Esophagus mucosa (tissue), 1 donor: ENCODE measurements at regions not wholly inside any gene's neighbourhood (a gene's known extent, or its start where the extent isn't known, plus 50 kb on each side); places are given as distances from the start of the nearest gene placed in this dataset.

ENCODE experiments used
- ATAC-seq: fragments of 200-7000 bp; cut with Tn5 transposase; one replicate; pipeline ENCODE4 v1.9.1; 2020
- donor health status: DM: yes; HTN: yes; CAD: no.

DNA sequence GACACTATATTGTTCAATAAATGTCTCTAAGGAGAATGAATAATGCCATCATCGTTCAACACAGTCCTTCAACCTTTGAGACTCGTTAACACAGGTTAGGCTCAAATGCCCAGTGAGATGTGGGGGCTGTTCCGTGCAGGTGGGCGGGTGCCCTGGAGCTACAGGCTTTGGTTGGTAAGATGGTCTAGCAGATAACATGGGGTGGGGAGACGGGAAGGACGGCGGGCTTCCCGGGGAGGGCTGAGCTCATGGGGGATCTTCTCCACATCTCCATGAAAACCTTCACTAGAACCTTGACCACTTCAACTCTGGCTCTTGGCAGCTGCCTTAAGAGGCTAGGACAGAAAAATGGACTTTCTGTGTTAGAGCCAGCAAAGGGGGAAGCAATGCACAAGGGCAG lies 134.1 kb upstream of the TCERG1L start:
- no peak for ATAC-seq

DNA sequence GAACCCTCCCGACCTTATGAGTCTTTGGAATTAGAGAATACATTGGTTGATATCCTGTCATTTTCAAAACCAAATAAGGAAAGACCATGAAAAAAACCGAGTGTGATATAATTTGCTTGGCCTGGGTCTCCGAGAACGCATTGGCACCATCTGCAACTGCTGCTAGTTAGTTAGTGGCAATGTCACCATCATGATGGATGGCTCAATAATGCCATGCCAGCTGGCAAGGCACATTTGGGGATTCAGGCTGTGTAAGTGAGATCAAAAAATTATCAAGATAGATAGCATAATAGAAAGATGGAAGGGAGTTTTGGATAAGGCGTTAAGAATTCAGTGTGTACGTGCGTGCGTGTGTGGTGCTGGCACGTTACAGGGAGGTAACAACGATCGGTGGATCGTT lies 134.7 kb upstream of the TCERG1L start:
- ATAC-seq = no peak

DNA sequence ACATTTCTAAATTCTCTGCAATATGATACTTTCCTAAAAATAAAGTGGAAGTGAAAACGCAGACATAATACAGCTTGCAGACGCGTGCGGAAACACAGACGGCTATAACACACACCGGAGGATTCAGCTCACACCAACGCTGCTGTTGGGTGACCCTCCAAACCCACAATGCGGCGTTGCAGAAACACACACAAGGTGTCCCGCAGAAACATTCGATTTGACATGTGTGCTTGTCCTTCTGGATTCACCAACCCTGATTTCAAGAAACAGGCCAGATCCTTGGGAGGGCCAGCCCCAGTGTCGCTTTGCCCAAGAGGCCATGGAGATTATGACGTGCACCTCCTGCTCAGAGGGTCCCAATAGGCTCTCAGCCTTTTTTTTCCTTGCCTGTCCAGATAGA lies 136.7 kb upstream of the TCERG1L start:
- no peak for ATAC-seq

DNA sequence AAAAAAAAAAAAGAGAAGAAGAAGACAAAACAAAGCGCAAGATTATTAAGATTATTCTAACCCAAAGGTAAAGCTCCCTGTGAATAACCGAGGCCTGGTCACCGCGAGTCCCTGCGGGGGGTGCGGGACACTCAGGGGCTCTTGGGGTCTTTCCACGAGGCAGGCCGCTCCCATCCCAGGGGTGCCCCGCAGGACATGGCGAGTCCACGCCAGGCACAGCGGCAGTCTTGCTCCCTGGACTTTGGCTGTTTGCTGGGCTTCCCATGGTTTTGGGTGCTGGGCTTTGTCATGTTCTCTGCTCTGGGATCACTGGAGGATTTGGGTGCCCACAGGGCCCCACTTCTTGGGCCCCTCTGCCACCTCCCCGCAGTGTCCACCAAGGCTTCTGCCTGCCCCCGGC lies 137.4 kb upstream of the TCERG1L start:
- no peak for ATAC-seq

DNA sequence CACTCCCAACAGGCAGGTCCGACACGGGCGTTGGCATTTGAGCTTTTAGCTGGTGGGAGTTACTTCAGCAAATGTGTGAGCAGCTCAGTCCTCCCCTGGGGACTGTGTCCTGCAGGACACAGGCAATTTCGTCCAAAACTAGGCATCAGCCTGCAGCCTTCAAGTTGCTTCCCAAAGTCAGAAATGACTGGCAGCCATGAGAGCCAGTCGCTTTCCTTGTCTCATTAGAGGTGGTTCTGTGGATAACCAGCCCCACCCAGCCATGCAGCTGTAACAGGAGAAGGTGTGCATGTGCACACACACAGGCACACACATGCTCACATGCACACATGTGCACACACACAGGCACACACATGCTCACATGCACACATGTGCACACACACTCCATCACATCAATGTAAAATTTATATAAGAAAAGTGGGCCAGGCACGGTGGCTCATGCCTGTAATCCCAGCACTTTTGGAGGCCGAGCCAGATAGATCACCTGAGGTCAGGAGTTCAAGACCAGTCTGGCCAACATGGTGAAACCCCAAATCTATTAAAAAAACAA lies 138.8 kb upstream of the TCERG1L start:
- no peak for ATAC-seq

DNA sequence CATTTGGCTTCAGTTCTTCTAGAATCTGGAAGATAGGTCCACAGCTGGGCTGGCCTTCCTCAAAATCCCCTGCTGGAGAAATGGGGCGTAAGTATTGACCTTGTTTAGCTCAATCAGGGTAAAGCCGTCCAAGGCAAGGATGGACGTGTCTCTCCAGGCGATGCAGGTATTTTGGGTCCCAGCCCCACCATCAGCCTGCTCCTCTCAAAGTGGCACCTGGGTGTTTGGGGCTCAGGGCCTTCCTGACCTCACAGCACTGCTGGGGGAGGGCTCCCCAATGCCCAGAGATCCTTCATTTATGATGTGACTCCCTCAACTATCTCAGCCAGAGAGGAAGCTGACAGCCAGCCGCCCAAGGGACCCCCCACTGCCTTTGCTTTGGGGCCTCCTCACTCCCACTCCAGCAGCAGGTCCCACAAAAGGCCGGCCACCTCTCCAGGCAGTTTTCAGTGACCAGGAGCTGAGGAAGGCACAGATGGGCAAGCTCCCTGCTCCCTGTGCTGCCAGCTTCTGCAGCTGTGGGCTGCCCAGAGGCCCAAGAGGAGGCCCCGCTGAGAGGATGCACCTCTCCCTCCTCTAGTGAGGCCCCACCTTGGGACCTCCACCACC lies 140.0 kb upstream of the TCERG1L start:
- no peak for ATAC-seq

DNA sequence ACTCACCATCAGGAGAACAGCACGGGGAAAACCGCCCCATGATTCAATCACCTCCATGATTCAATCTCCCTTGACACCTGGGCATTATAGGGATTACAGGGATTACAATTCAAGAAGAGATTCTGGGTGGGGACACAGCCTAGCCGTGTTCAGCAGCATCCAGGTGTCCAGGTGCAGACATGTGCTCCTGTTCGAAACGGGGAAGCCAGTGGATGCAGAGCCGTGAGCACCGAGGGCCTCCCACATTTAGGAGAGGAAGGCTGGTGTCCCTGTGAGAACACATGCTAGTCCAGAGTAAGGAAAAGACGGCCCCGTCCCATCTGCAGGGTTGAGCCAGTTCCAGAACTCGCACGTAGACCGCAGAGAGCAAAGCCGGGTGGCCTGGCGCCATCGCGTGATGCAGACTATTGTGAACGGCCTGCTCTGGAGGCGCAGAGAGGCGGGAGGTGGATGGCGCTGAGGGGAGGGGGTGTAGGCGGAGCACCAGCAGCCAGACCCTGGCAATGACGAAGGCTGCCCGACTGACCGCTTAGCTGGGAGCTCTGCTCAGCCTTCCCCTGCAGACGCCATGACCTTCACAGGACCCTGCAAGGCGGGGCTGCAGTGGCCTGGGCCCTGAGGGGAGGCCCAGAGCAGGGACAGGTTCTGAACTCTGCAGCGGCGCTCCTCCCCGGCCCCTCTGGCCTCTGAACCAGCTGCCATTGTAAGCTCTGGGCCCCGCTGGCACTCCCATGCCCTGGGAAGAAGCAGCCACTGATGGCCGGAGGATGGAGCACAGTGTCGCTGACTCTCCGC lies 141.6 kb upstream of the TCERG1L start:
- ATAC-seq = peak; percentile 69

DNA sequence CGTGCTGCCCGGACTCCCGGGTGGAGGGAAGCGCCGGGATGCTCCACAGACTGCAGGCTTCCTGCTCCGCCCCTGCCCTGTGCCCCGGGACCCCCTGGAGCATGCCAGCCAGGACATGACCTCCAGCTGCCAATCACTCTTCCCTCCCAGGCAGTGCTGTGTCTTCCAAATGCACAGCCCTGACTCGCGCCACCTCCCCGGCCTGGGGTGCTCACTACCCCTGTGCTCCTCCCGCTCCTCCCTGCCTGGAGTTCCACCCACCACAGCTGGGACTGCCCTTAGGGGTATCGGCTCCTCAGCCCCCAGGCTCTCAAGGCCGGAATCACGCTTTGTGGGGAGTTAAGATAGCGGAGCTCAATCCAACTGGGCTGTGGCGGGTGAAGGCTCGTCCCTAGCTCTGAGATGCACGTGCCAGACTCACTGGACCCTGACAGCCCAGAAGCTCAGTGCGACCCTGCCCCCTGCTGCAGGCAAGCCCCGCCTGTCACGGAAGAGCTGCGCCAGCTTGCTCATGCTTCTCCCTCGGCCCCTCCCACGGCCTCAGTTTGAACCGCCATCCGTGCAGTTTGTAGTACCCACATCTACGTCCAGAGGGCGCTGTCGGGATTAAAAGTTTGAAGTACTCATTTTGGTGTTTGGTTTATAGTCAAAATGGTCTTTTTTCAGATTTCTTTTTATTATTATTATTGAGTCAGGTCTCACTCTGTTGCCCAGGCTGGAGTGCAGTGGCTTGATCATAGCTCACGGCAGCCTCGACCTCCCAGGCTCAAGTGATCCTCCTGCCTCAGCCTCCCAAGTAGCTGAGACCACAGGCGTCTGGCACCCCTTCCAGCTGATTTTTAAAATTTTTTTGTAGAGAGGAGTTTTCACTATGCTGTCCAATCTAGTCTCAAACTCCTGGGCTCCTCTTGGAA lies 142.5 kb upstream of the TCERG1L start:
- peak; percentile 76 for ATAC-seq

DNA sequence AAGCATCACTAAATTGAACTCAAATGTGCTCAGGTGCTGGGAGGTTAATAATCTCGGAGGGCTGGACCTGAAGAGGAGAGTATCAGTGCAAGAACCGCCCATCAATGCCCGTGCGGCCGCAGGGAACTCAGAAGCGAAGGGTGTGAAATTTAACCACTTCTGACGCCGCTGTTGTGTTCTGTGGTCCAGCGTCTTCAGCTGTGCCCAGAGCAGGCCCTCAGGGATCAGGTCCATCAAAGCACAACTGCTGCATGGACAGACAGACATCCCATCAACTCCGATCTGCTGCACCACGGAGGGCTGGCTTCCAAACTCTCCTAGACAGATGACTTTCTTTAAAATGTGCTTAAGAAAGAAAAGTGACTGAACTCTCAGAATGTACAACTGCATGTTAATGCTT lies 144.9 kb upstream of the TCERG1L start:
- no peak for ATAC-seq

DNA sequence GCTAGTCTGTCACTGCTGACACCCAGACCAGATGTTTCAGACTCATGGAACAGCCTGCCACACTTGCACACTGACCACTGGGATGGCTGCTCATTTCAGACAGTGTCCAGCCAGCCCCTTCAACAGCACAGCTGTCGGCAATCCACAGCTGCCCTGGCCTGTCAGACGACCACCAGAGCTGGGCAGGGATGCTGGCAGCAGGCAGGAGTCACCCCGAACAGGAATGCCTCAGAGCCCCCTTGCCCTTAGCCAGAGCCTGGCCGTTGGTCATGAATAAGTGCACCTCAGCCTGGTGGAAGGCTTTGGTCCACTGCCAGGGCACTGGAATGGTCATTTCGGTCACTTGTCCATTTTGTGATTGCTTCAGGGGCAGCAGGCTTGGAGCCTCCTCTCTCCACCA lies 149.6 kb upstream of the TCERG1L start:
- ATAC-seq = no peak

DNA sequence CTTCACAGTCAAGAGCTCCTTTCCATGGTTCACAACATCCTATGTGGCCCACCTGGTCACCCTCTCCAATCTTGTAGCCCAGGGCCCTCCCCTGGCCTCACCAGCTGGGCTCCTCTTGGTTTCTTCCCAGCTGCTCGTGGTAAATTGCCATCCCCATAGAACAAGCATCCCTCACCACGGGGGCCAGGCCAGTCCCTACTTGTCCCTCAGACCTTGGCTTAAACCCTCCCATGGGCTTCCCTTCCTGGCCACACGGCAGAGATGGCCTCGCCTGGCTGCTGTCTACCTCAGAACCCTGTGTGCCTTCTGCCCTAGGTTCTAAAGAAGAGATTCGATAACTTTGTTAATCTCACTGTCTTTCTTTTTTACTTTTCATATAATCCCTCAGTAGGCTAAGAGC lies 153.3 kb upstream of the TCERG1L start:
- no peak for ATAC-seq

DNA sequence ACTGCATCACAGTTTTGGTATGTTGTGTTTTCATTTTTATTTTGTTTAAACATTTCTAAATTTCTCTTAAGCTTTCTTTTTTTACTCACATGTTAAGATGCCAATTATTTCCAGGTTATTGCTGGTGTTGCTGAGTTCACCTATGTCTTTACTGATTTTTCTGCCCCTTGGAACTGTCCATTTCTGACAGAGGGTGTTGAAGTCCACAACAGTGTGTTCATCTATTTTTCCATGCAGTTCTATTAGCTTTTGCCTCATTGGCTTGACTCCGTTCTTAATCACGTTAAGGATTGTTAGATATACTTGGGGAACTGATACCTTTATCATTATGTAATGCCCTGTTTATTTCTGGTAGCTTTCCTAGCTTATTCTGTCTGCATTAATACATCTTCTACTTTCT lies 158.0 kb upstream of the TCERG1L start:
- ATAC-seq = no peak

DNA sequence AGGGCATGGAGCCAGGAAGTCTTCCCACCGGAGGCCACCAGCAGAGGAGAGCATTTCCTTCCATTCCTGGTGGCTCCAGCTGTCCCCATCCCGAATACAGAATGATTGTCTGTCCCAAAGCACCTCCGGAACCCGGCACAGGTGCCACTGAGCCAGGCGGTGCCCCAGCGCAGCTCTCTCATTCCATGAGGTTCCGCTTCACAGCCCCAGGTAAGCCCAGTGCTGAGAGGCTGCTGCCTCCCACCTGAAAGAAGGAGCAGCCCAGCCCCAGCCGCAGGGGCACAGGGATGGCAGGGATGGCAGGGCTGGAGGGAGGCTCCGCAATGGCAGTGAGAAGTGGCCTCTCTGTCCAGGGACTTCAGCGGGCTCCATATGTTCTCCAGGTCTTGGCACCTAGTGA lies 162.1 kb upstream of the TCERG1L start:
- ATAC-seq = no peak

DNA sequence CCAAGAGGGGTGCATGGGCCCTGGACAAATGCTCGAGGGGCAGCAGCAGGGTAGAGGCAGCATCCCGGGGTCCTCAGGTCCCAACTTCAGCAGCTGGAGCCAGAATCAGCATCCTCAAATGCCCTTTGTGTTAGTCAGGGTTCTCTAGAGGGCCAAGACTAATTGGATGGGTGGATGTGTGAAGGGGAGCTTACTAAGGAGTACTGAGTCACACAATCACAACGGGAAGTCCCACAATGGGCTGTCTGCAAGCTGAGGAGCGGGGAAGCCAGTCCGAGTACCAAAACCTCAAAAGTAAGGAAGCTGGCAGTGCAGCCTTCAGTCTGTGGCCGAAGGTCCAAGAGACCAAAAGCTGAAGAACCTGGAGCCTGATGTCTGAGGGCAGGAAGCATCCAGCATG lies 162.9 kb upstream of the TCERG1L start:
- ATAC-seq = no peak

DNA sequence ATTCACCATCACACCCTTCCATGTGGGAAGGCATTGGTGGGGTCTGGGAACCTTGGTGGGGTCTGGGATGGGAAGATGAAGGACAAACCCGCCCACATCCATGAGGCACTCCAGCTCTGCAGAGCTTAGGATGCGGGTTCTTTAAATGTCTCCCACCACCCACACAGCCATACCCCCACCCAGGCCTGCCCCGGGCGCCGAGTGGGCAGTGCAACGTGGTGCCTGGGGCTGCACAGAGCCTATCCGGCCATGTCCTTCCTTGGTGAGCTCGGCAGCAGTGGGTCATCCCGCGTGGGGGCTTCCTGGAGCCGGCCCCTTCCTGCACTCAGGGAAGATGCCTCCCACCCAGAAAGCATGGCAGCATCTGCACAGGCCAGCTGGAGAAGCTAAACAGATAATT lies 163.5 kb upstream of the TCERG1L start:
- no peak for ATAC-seq

DNA sequence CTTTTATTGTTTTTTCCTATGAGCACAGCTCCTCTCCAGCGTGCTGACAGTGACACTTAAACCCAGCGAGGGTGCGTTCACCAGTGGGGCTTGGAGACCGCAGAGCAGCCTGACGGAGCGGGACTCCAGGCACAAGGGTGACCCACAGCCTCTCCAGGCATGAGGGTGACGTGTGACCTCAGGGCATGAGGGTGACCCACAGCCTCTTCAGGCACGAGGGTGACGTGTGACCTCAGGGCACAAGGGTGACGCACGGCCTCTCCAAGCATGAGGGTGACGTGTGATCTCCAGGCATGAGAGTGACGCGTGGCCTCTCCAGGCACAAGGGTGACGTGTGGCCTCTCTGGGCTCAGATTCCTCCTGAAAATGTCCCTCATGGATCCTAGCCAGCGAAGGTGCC lies 164.3 kb upstream of the TCERG1L start:
- ATAC-seq = no peak

DNA sequence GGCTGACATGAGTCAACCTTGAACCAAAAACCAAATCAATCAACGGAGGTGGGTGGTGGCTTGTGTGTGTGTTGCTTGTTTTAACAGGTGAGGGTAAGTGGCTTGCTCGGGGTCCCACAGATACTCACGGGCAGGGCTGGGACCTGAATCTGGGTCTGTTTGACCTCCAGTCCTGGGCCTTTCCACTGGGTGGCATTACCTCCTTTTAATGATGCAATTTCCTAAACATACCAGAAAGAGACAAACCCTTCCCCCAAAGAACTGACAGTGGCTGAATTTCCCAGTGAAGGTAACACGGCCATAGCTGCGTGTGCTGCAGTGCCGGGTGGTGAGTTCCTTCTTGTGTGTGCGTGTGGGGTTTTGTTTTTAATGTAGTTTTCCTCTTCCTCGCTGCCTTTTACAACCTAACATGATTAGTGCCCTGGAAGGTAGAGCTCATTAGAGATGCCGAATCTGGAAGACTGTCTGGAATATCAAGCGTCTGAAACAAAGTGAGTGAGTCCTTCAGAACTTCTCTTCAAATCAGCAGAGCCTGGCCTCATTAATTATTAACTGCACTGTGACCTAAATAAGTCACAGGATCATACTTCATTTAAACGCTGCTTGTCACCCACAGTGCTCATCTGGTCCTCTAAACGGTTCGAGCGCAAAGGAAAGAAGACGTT lies 166.1 kb upstream of the TCERG1L start:
- no peak for ATAC-seq

DNA sequence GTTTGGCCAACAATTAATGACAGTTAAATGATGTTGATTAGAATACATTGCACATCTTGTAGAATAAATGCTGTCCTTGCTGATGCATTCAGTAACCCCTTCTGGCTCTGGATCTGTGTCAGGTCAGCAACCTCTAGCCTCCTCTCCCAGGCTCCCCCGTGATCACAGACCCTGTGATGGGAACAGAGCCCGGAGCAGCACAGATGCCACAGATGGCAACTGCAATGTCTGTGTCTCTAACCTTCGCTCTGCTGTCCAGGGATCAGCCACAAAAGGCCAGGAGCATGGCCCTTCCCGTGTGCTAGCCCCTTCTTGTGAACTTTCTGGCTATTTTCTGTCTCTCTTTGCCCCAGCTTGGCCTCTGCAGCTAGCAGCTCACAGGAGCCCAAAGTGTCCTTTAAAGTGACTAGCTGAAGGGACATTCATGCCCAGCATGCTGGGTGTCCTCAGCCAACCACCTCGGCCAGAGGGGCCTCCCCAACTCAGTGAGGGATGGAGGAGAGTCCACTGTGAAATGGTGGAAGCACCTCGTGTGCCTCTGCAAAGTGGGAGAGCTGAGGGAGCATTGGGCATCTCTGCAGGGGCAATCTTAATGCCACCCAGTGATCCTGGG lies 167.0 kb upstream of the TCERG1L start:
- ATAC-seq = no peak

DNA sequence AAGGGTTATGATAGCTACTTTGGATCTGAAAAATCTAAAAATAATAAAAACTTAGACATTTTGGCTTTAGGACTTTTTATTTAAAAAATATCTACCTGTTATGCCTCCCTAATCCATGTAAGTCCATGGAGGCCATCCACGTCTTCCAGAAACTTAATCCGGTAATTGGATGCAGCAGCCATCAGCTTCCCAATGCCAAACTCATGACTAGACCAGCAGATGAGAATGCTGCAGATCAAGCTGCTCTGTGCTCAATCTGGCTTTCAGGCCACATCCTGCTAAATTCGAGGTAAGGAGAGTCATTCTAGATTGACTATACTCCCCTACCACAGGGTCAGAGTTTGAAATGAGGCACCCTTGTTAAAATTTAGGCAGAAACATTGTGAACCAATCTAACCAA lies 168.5 kb upstream of the TCERG1L start:
- ATAC-seq = no peak

DNA sequence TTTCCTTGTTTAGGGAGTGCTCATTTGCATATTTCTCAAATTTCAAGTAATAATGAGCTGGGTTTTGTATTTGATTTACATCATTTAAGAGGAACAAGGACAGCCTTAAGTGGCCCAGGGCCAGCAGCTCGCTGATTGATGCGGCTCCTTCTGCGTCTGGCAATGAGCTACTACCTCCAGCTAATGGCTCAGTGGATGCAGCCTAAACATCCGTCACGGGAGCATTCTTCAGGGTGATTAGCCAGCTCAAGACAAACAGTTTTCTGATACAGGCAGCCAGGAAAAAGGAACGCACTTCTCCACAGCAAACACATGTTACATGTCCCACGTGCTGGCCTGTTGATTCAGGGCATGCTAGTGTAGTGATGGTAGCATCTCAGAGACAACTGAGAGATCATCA lies 169.3 kb upstream of the TCERG1L start:
- no peak for ATAC-seq

DNA sequence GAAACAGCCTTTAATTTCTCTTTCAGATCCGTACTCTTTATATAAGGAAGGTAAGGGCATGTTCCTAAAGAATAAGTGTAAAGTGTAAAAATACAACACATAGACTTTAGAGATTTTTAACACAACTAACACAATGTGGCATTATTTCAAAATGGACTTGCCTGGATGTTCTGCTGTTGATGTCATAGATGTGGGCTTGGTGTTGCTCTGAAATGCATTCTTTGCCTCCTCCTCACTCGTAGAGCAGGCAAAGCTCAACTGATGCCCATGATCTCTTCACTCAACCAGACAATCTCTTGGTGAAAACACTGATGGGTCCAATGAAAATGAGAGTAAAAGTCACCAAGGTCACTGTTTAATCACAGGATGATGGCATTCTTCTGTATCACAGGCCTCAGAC lies 174.2 kb upstream of the TCERG1L start:
- ATAC-seq = no peak

DNA sequence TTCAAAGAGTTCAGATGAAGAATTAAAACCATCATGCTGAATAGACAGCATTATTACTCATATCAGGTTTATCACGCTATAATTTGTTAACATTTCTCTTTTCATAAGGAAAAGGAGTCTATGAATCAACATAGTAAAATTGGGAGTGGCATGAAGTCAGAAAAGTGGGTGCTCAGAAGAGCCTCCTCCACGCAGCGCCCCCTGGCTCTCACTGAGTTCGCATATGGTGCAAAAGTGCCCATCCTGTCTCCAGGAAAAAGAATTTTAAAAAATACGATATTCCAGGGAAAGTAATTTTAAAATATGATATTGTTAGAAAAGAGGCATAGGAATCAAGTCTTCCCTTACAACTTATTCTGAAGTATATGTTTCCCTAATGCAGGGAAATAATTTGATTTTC lies 176.3 kb upstream of the TCERG1L start:
- ATAC-seq = no peak
